GM10248 (cell line): ENCODE measurements at regions not wholly inside any gene's neighbourhood (a gene's known extent, or its start where the extent isn't known, plus 50 kb on each side); places are given as distances from the start of the nearest gene placed in this dataset.

ENCODE experiments used
- CTCF ChIA-PET: fragments of 300-600 bp; sonication (Branson Sonifier 250); formaldehyde crosslinking; extraction: SDS; loops from one replicate; lab custom pipeline; 2021; ENCODE audit warnings: antibody characterized with exemption; lab: Yijun Ruan, JAX
- POLR2A ChIA-PET: fragments of 350-650 bp; sonication (Branson Sonifier 250); formaldehyde crosslinking; extraction: SDS; loops from one replicate; lab custom pipeline; 2020; ENCODE audit warnings: antibody characterized with exemption; lab: Yijun Ruan, JAX
- DNase-seq: peaks from one replicate; pipeline ENCODE4 v3.0.0; 2012; ENCODE audit errors: extremely low spot score
- CTCF ChIP-seq: IDR thresholded peaks from 2 replicates; pipeline ENCODE4 v1.5.1; 2012; ENCODE audit warnings: mild to moderate bottlenecking, low read depth; ENCODE audit errors: extremely low read depth, missing control alignments, control extremely low read depth

GRCh38 chr5:145689235-145689634 lies 145.9 kb downstream of the PRELID2 start:
- no peak for TF ChIP-seq CTCF
- DNase-seq: peak; percentile 13
- POLR2A ChIA-PET: no interaction called here
- CTCF ChIA-PET: interaction anchor here (1.4 to 1.9 kb wide), 5 partner anchors 9 to 136 kb away, joined by 4 to 6 read pairs (median 5); no protein-coding TSS in a partner anchor

- CTCF ChIA-PET: no interaction called here
- DNase-seq: no peak
- TF ChIP-seq CTCF: no peak
- POLR2A ChIA-PET: no interaction called here
Observed at GRCh38 chr5:145687943-145688342, 147.2 kb downstream of the PRELID2 start.

- CTCF ChIA-PET: interaction anchor here (1.6 kb wide), 1 partner anchor 76 kb away, joined by 3 read pairs; no protein-coding TSS in a partner anchor
- no peak for DNase-seq
- TF ChIP-seq CTCF: no peak
- POLR2A ChIA-PET: no interaction called here
Observed at GRCh38 chr5:145685417-145685816, 149.7 kb downstream of the PRELID2 start.

DNA sequence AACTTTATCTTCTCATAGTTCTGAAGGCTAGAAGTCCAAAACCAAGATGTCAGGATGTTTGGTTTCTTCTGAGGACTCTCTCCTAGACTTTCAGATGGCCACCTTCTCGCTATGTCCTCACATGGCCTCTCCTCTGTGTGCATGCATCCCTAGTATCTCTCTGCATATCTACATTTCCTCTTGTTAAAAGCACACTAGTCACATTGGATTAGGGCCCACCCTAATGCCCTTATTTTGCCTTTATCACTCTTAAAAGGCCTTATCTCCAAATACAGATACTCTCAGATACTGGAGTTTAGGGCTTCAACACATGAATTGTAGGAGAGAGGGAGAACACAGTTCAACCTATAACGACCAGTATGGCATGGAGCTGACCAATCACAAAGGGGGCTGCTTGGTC lies 151.7 kb downstream of the PRELID2 start:
- POLR2A ChIA-PET: no interaction called here
- DNase-seq: no peak
- no peak for TF ChIP-seq CTCF
- CTCF ChIA-PET: interaction anchor here (1.8 to 5.7 kb wide), 3 partner anchors 9 to 447 kb away, joined by 7 to 40 read pairs (median 10); no protein-coding TSS in a partner anchor

GRCh38 chr5:145682197-145682899 lies 152.8 kb downstream of the PRELID2 start:
- no peak for DNase-seq

DNA sequence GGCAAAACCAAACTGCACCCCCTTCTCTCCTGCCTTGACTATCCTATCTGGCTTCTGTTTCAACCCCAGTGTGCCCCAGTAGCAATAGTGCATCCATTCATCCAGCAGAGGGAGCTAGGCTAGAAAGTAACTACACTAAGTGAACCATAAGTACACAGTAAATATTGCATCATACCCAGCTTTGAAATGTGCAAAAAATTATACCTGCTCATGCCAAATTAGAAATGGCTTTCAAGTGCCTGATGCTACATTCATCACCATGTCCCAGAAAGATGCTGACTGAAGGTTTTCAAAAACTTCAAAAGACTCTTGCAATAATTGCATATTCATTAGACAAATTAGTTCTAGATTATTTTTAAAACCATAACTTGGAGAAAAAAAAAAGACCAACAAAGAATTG lies 153.5 kb downstream of the PRELID2 start:
- TF ChIP-seq CTCF: peak; percentile 64

More at GRCh38 chr5:145682197-145682899, 152.8 kb downstream of the PRELID2 start:
- ChIA-PET CTCF (interaction anchor here (0.6 to 5.7 kb wide), 16 partner anchors 8 to 1479 kb away, joined by 3 to 40 read pairs (median 4); no protein-coding TSS in a partner anchor), POLR2A (no interaction called here)
- TF ChIP-seq CTCF: no peak

More for the DNA sequence above, 153.5 kb downstream of the PRELID2 start:
- CTCF ChIA-PET: interaction anchor here (0.6 to 5.7 kb wide), 14 partner anchors 8 to 1478 kb away, joined by 3 to 40 read pairs (median 4); no protein-coding TSS in a partner anchor
- peak; percentile 49 for DNase-seq
- POLR2A ChIA-PET: no interaction called here
